ENCODE measurements at regions not wholly inside any gene's neighbourhood (a gene's known extent, or its start where the extent isn't known, plus 50 kb on each side); places are given as distances from the start of the nearest gene placed in this dataset.
A peak's percentile ranks its signal among the peaks of the same experiment; 100 is the strongest.
"Not testable (repeated sequence)": the region's sequence is repeated elsewhere in the genome, so short reads cannot be mapped to it uniquely, and the experiment has no call there.

DNA sequence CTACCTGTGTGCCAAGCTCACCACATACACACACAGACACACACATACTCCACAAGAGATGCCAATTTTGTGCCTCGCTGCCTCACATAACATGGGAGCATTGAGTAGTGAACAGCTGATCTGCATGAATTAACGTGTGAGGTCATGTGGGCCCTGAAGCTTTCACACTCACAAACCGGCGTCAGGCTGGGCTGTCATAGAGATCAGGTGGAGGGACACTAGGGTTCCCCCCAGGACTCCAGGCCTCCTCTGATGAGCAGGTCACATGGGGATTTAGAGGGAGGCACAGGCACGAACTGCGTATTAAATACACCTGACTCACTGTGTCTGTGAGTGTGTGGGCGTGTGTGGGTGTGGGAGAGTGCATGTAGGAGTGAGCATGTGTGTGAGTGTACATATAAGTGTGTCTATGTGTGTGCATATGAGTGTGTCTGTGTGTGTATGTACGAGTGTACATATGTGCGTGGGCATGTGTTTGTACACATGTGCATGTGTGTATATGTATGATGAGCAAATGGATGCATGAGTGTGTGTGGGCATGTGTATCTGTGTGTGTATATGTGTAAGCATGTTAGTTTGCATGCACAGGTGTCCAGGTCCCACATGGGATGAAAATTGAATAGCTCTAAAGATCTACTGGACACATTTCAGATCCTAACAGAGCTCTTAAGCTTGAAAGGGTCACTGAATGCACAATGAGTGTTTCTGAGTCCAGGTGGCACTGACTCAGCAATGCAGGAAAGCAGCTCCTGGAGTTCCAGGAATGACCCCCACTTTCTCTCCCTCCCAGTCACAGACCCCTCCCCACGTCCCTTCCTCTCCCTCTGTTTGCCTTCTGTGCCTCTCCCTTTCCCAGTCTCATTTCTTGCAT is 336.6 kb downstream of the PREX1 start:
- DNase-seq (ENCODE audit: low read depth), result no peak

DNA sequence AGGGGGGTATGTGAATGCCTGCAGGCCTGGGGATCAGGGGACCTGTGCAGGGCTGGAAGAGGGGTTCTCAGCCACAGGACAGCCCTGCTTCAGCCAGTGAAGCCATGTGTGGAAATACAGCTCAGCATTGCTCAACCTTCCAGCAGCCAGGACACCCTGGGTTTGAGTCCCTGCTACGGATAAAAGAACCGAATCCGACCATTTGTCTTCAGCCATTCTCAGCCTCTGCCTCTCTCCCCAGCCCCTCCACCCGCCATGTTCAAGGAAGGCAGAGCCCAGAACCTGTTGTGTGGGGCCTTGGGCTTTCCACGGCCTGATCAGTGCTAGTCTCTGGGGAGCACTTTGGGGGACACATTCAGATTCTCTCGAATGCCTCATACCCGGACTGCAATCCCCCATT is 337.5 kb downstream of the PREX1 start:
- not testable (repeated sequence) for DNase-seq (ENCODE audit: low read depth)

DNA sequence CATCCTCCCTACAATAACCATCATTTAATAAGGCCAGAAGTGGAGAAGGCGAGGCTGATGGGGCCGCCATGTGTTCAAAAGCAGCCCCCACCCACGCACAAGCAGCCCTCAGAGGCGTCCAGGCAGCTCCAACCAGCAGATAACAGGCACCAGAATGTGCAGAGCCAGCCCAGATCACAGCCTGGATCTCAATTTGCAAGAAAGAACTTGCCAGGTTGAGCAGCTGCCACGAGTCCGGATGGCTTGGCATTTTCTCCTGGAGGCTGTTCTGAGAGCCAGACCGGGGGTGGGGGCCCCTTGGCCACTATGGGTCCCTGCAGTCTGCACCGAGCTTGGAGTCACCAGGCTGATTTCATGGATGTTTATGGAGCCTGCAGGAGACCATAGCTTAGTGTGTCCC is 338.1 kb downstream of the PREX1 start:
- no peak for DNase-seq (ENCODE audit: low read depth)

DNA sequence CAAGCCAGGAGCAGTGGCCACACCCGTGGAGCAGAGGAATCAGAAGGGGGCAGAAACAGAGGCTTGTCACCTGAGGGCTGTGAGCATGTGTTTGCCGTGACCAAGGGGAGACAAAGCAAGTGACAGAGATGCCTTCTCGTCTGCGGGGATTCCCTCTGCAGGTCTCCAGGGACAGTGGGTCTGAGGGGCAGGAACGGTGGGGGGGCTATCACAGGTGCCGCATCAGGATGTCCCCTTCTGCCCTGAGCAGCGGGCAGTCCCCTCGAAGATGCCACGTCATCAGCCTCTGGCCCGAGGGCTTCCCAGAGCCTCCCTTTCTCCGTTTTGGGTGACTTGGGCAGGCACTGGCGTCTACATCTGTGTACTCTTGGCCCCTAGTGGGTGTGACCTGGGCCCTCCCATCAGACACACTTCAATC is 338.7 kb downstream of the PREX1 start:
- no peak for DNase-seq (ENCODE audit: low read depth)

DNA sequence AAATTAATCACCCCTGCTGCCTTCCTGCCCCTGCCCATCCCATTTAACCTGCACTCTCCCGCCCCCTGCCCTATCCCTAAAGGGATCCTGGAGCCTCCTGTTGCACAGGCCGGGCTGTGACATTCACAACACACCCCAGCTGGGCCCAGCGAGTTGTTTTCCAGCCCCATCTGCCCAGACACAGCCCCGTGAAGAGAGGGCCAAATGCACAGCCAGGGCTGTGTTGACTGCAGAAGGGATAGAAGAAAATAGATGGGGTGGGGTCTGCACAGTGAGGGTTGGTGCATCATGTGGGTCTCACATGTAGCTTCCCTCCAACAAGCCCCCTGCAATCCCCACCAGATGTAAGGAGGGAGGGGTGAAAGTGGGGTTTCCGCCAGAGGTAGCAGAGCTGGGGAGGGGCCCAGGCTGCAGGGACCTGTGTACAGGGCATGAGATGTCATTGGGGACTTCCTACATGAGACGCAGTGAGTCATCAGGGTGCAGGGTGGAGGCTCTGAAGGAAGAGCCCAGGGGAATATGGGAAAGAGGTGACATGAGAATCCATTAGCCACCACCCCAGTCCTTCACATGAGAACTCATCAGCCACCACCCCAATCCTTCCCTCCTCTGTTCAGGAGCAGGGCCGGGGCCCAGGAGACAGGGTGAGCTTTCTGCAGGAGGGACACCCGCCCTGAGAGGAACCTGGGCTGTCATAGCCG is 339.3 kb downstream of the PREX1 start:
- DNase-seq (ENCODE audit: low read depth), result peak; percentile 40

DNA sequence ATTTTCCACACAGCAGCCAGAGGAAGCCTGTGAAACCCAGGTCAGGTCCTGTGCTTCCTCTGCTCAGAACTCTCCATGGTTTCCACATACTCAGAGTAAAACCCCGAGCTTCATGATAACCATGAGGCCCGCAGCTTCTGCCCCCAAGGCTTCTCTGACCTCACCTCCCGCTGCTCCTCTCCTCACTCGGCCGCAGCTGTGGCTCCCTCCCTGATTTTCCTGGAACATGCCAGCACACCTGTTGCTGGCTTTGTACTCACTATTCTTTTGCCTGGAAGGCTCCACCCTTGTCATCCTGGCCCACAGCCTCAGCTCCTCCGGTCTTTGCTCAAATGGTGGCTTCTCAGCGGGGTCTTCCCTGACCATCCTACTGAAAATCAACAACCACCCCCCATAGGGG is 341.7 kb downstream of the PREX1 start:
- no peak for DNase-seq (ENCODE audit: low read depth)

DNA sequence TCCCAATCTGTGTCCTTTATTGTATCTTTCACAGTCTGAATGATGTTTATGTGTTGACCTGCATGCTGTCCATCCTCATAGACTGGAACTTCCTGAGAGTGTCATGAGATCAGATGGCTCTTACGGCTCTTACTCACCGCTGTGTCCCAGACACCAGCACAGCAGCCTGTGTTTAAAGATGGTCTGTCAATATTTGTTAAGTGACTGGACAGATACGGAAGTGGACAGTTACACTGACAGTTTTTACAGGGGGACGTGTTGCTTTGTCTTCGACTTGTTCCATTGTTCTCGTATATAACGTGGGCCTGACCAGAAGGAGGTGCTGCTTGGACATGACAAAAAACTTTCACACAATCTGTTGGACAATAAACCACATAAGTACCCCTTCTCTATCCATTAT is 342.6 kb downstream of the PREX1 start:
- not testable (repeated sequence) for DNase-seq (ENCODE audit: low read depth)

DNA sequence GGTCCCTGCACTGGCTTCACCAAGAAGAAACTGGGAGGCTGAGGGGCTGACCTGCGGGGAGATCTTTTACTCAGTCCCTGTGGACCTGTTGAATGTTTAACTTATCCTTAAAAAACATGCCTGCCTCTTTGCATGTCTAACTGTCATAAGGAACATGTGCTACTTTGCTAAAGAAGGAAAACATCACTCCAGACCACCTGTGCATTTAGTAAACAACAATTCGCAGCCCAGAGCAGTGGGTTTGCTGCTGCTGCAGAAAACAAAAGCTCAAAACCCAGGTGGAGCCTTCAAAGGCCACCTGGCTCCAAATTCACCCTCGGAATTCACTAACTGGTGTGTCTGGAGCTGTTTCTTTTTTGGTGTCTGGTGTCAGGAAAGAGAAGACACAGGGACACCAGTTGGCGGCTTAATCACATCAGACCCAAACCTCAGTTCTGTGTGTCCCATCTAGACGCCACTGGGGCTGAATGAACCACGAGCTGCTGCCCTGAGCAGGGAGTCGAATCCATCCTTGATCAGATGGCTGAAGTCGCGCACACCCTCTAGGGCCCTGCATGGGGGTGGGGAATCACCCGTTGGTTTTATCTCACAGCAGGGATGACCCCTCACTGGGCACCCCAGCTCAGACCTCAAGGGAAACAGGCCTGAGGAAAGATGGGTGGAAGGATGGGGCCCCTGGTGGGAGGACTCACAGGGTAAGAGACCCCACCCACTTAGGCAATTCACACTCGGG is 344.3 kb downstream of the PREX1 start:
- DNase-seq (ENCODE audit: low read depth), result no peak

DNA sequence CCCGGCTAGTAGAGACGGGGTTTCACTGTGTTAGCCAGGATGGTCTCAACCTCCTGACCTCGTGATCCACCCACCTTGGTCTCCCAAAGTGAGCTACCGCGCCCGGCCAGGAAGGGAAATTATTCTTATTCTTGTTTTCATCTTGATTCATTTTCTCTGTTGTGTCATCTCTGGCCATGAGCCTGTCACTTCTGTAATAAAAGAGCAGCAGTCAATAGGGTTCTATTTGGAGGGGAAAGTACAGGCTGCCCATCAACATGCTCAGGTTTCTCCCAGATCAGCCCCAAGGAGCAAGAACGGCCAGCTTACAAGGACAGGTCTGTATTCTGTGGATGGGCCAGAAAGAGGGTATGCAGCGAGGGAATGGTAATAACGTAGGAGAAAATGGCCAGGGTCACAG is 345.0 kb downstream of the PREX1 start:
- no peak for DNase-seq (ENCODE audit: low read depth)

DNA sequence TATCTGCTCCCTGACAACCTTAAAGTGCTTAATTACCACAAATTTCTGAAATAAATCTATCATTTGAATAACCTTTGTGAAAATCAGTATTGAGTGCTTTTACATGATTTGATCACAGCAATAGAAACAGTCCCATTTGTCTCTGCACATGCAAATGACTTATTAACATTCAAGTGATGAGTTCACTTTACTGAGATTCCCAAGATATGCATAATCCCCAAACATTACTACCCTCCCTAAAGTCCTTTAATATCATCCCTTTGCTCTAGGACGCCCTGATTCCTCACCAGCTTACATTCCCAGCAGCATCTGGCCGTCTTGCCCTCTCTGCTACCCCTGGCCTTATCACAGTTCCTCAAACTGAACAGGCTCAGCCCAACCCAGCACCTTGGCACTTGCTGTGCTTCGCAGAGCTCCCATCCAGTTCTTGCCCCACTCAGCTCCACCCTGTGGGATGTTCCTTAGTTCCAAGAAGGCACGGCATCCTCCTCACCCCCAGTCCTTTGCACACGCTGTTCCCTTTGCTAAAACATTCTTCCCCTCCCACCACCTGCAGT is 347.5 kb downstream of the PREX1 start:
- DNase-seq (ENCODE audit: low read depth), result no peak

DNA sequence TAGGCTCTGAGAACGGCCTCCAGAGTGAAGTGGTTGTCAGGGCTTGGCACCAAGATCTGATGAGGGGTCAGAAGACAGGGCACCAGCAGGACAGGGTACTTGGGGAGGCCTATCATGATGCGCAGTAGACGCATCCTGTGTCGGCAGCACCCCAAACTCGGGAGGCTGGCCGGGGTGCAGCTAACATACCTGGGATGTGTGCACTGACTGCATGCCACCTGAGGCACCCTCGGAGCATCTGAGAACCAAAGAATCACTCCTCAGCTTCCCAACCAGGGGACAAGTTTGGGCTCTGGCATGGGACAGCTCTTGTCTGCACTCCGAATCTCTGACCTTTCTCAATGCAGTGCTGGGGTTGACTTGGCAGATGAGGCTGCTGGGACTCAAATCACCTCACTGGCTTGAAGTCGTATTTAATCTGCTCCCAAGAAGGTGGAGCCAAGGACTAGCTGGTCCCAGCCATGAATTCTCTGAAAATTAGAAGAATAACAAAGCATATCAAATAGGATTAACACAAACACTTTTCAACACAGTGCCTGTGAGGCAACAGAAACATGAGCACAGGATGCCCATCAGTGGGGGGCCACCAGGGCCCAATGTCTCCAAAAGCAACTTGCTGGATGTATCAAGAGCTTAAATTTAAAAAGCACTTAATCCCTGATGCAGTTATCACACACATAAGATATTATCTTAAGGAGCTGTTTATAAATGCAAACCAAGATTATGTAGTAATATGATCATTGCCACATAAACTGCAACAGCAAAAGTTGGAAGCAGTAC is 348.8 kb downstream of the PREX1 start:
- DNase-seq (ENCODE audit: low read depth), result no peak

DNA sequence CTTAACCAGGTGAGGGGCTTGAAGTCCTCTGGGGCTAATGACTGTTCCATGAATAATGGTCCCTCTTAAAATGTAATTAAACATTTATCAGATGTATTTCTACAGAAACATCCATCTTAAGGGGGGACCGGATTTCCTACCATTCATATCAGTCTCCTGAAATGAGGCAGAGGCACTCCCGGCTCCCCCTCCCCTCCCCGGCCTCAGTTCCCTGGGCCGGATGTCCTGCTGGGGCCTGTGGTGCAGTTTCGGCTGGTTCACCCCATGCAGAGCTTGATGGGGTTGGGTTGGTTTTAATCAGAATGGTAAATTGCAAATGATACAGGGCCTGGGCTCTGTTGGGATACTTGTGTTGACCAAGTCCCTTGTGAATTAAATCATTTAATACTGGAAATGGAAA is 349.4 kb downstream of the PREX1 start:
- no peak for DNase-seq (ENCODE audit: low read depth)

DNA sequence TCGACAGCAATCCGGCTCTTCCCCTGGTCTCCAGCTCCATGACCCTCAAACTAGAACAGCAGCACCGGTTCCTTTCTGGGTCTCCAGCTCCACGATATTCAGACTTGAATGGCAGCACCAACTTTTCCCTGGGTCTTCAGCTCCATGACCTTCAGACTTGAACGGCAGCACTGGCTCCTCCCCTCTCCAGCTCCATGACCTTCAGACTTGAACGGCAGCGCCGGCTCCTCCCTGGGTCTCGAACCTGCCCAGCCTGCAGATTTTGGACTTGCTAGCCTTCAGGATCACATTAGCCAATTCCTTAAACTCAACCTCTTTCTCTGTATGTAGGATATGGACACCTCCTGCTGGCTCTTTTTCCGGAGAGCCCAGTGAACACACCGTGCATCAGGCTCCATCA is 350.9 kb downstream of the PREX1 start:
- DNase-seq (ENCODE audit: low read depth), result no peak

DNA sequence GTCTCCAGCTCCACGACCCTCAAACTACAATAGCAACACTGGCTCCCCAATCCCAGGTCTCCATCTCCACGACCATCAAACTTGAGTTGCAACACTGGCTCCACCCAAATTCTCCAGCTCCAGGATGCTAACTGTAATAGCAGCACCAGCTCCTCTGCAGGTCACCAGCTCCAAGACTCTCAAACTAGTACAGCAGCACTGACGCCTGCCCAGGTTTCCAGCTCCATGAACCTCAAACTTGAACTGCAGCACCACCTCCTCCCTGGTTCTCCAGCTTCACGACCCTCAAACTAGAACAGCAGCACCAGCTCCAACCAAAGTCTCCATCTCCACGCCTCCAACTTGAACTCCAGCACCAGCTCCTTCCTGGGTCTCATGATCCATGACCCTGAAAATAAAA is 353.8 kb downstream of the PREX1 start:
- DNase-seq (ENCODE audit: low read depth), result no peak

DNA sequence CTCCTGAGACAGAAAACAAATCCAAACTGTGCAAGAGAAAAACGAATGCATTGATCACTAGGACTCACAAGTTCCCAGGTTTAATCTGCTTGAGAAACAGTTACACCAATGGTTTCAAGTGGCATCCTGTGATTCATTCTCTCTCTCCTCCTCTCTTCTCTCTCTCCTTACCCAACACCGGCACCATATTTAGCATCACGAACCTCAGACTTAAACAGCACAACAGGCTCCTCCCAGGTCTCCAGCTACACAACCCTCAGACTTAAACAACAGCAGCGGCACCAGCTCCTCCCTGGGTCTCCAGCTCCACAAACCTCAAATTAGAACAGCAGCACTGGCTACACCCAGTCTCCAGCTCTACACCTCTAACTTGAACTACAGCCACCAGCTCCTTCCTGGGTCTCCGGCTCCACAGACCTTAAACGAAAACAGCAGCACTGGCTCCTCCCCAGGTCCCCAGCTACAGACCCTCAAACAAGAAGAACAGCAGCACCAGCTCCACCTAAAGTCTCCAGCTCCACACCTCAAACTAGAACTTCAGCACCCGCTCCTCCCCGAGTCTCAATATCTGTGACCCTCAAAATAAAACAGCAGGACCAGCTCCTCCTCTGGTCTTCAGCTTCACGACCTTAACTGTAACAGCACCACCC is 355.9 kb downstream of the PREX1 start:
- no peak for DNase-seq (ENCODE audit: low read depth)

DNA sequence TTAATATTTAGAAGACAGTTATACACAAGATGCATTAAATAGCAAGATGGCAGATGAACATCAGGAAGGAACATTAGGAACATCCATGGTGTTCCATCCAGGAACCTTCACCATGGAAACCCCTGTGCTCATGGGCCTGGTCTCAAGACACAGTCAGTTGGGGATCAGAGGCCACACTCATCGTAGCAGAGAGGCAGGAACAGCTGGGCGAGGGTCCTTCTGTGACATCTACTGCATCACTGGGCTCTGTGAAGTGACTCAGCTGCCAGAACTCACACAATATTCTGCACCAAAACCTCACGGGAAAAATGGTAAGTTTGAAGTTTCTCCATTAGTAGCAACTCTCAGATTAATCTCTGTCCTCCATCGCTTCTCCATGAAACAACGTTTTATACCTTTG is 356.6 kb downstream of the PREX1 start:
- no peak for DNase-seq (ENCODE audit: low read depth)

DNA sequence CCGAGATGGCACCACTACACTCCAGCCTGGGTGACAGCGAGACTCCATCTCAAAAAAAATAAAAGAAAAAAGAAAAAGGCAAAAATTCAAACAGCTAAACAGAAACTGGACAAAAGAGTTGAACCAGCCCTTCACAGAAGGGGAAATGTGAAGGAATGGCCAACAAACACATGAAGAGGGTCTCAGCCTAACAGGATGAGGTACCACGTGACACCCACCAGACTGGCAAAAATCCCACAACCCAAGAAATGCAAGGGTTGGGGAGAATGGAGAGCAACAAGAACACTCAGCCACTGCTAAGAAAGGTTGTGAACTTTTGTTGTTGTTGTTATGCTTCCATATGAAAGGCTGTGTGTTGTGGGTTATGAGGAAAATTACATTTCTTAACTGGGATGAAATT is 357.7 kb downstream of the PREX1 start:
- DNase-seq (ENCODE audit: low read depth), result no peak

DNA sequence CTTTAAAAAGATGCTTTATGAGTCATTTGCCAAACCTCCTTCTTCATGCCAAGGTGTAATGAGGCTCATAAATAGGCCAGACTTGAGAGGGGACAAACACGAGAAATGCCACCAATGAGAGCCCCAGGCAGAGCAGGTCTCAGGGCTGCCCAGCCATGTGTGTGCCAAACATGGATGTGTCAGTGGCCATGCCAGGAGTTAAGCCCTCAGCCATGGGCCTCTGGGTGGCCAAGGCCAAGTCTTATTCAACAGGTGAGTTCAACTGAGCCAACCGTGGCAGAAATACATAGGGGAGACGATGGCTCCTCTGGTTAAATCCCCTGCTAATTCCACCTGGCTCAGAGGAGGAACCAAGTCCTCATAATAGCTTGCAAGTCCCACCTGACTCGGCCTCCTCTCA is 358.8 kb downstream of the PREX1 start:
- no peak for DNase-seq (ENCODE audit: low read depth)

DNA sequence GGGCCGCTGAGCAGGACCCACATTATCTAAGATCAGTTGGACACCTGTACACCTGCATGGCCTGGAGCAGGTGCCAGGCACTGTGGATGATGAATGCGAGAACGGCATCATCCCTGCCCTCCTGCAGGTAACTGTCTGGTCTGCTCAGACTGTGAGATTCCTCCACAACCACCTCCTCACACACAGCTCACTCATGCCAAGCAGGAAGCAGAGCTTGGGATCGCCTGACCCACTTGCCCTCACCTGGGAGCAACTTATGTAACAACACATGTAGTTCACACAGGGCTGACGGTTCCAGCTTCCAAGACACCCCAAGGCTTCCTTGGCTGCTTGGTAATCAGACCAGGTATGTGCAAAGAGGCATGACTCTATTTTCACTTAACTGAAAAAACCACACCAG is 359.2 kb downstream of the PREX1 start:
- DNase-seq (ENCODE audit: low read depth), result no peak

DNA sequence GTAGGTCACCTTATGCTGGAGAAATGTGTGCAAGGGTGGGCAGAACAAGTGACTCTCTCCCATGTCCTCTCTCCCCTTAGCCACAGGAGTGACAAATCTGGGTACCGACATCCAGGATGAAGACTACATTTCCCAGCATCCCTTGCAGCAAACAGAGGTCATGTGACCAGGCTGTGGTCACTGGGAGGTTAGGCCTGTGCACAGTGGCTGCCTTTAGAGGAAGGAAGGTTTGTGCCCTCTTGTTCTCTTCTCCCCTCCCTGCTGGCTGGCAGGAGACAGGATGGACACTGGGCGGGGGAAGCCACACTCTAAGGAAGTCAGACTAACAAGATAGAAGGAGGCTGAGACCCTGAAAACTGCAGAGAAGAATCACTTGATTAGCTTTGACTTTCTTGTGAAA is 360.2 kb downstream of the PREX1 start:
- DNase-seq (ENCODE audit: low read depth), result no peak

DNA sequence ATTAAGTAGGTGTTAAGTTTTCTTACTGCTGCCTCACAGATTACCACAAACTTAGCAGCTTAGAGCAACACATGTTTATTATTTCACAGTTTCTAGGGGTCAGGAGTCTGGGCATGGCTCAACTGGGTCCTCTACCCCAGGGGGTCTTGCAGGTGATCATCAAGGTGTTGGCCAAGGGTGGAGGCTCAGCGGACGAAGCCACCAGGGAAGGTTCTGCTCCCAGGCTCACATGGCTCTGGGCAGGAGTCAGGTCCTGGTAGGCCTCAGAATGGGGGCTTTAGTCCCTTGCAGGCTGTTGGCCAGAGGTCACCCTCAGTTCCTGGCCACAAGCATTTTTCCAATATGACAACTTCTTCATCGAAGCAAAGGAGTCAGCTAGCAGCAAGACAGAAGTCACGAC is 362.5 kb downstream of the PREX1 start:
- no peak for DNase-seq (ENCODE audit: low read depth)
